Stimulated activated CD4-positive, alpha-beta T cell treated with anti-CD3 and anti-CD28 coated beads, TNF-alpha, amount 100 ng/mL, for 4 hours (primary cell): ENCODE measurements at regions not wholly inside any gene's neighbourhood (a gene's known extent, or its start where the extent isn't known, plus 50 kb on each side); places are given as distances from the start of the nearest gene placed in this dataset.
"Not testable (repeated sequence)": the region's sequence is repeated elsewhere in the genome, so short reads cannot be mapped to it uniquely, and the experiment has no call there.

Experiments used
- DNase-seq, 3 experiments: peaks; one replicate each; pipeline ENCODE4 v3.0.0-alpha.2; 2020; ENCODE audit warnings: low read depth in 3 of 3

DNA sequence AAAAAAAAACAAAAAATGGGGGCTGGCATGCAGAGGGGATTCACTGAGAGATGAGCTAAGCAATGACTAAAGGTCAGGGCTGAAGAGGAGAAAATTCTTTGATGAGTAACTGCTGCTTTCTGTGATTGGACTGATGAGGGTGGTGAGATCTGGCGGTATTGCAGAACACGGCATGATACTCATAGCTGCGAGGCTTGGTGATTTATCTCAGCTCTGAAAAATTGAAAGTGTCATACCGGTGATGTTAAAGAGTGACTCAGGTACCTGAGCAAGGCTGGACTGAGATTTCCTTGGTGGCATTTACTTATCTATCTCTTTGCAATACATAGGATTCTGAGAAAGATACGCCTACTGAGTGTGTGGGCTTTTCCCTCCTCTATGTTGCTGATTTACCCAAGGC lies 204.1 kb upstream of the DDX53 start:
- no peak for DNase-seq

- DNase-seq = no peak
Observed at GRCh38 chrX:22800360-22800759, 199.4 kb upstream of the DDX53 start.

- DNase-seq = no peak
Observed at GRCh38 chrX:22800806-22801205, 199.0 kb upstream of the DDX53 start.

DNA sequence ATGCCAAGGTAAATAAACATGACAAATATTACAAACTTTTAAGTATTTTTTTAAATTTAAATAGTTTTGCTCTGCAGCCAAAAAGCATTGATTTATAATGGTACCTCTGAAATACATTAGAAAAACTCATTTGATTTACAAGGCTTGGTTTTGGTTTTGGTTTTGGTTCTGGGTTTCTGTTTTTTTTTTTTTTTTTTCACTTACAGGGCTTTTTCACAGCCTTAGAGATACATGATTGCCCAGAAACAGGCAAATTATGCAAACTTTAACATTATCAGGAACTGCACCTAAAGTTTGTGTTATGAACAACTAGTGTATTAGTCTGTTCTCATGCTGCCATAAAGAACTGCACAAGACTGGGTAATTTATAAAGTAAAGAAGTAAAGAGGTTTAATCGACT lies 196.4 kb upstream of the DDX53 start:
- no peak for DNase-seq

GRCh38 chrX:22810876-22811275 lies 188.9 kb upstream of the DDX53 start:
- no peak for DNase-seq

GRCh38 chrX:22818061-22818460 lies 181.7 kb upstream of the DDX53 start:
- no peak for DNase-seq

DNA sequence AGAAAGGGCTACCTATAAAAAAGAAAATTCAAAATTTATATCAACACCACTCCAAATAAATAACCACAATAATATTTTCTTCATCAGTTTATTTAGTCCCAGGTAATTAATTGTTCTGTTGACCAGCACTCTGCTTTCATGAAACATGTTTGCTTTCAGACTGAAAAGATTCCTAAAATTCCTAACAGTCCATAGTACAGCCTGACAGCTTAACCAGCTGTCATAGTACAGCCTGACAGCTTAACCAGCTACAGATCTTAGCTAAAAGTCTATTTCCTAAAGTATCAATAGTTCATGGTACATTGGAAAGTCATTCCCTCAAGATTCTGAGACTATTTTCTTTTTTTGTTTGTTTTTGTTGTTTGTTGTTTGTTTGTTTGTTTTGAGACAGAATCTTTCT lies 144.1 kb upstream of the DDX53 start:
- DNase-seq = no peak

DNA sequence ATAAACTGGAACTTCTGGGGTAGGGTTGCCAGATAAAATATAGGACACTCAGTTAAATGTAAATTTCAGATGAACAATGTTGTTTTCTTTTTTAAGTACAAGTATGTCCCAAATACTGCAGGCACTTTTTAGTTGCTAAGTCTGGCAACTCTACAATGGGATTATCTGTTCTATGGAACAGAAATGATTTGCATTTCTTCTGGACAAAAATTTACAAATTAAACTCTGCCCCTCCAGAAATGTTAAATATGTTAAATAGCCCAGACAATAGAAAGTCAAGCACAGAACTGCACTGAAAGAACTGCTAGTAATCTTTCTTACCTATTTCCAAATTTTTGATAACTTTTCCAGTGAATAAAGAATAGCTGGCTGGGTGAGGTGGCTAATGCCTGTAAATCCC lies 140.1 kb upstream of the DDX53 start:
- DNase-seq = no peak

DNA sequence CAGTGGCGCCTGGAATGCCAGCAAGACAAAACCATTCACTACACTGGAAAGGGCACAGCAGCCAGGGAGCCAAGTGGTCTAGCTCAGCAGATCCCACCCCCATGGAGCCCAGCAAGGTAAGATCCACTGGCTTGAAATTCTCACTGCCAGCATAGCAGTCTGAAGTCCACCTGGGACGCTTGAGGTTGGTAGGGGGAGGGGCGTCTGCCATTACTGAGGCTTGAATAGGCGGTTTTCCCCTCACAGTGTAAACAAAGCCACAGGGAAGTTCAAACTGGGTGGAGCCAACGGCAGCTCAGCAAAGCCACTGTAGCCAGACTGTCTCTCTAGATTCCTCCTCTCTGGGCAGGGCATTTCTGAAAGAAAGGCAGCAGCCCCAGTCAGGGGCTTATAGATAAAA lies 133.0 kb upstream of the DDX53 start:
- not testable (repeated sequence) for DNase-seq

GRCh38 chrX:22882543-22882942 lies 117.2 kb upstream of the DDX53 start:
- no peak for DNase-seq

DNA sequence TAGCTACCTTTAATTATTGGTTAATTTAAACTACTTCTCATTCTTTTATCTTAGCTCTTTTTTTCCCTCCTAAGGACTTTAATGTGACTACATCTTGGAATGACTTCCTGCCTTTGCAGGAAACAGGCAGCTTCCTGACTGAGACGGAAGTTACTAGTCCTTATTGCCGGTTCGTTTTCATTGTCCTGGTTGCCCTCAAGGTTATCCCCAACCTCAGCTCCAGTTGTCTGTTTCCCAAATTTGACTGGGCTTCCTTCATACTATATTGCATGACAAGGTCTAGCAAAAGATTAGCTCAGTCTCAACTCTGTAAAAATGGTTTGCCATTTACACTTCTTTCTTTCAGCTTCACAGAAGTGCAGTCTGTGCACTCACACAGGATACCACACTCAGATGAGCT lies 109.9 kb upstream of the DDX53 start:
- no peak for DNase-seq

- no peak for DNase-seq
Observed at GRCh38 chrX:22912616-22913015, 87.1 kb upstream of the DDX53 start.

DNA sequence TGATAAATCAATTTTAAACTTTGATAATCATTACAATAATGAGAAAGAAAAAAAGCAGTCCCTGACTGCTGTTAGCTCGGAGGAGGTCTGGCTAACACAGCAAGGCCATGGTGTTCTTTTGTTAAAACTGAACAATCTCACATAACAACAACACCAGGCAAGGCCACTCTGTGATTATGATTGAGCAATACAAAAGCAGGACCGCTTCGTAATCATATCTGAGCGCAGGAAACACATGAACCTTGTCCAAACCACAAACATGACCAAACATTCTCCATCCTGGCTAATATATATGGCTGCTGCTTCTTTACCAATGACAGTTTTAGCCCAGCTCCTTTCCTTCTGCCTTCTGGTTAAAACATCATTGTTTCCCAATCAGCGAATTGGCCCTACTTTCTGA lies 76.8 kb upstream of the DDX53 start:
- DNase-seq = no peak

GRCh38 chrX:22934640-22935039 lies 65.1 kb upstream of the DDX53 start:
- DNase-seq = no peak

DNA sequence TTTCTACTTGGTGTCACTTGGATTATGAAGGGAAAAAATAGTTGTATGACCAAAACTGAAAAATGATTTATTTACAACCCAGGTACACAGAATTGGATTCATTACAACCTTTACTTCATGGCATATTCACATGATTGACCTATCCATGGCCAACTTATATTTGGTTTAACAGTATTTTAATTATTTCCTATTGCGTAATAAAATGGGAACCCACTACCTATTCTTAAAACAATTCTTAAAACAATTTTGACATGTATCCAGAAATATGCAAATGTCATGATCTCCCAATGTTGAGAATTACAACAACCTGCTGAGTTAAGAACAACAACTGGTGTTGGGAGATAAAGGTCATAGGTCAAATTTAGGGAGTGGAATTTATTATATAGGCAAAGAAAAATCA lies 54.8 kb upstream of the DDX53 start:
- DNase-seq = no peak
